NCI-H2227 (cell line): ENCODE measurements at regions not wholly inside any gene's neighbourhood (a gene's known extent, or its start where the extent isn't known, plus 50 kb on each side); places are given as distances from the start of the nearest gene placed in this dataset.

Source experiments
- DNase-seq: peaks from one replicate; lab custom pipeline; 2025; ENCODE audit not compliant: unreplicated experiment; lab: John Stamatoyannopoulos, UW

- no peak for DNase-seq
Measured at GRCh38 chr2:126990200-126990599, 91.5 kb downstream of the TEX51 start.

- DNase-seq, result peak; percentile 15
Measured at GRCh38 chr2:126990605-126991532, 92.2 kb downstream of the TEX51 start.

DNA sequence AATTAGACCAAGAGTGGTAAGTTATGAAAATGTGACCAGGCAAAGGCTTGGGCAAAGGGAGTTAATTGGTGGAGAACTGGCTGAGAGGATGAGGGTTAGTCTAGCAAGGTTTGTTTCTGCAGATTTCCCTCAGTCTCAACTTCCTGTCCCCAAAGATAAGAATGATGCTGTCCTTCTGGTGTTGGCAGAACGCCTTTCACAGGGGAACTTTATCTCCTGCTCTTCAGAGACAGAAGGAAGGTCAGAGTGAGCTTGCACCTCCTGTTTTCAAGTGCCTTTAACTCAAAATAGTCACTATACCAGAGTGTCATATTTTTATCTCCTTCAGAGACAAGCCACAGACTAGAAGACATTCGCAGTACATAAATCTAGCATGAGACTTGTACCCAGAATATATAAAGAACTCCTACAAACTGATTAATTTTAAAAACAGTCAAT is 95.7 kb downstream of the TEX51 start:
- DNase-seq, result no peak

GRCh38 chr2:126995621-126996377 is 97.1 kb downstream of the TEX51 start:
- DNase-seq, result no peak

- DNase-seq, result no peak
Measured at GRCh38 chr2:126996378-126996699, 97.6 kb downstream of the TEX51 start.
